Esophagus squamous epithelium (tissue), 5 donors: ENCODE measurements at regions not wholly inside any gene's neighbourhood (a gene's known extent, or its start where the extent isn't known, plus 50 kb on each side); places are given as distances from the start of the nearest gene placed in this dataset.
A peak's percentile ranks its signal among the peaks of the same experiment; 100 is the strongest.

ENCODE experiments used
- DNase-seq: peaks from one replicate; lab custom pipeline; 2025; lab: John Stamatoyannopoulos, UW
- H3K27ac ChIP-seq, 4 donors: fragments of 200-600 bp; sonication (generic); one replicate each; pipeline ENCODE4 v1.5.1; 2016 to 2019; ENCODE audit warnings: mild to moderate bottlenecking in 1 of 4
- H3K27me3 ChIP-seq, 4 donors: fragments of 200-600 bp; sonication (generic); 1 replicate in 3 of 4; 2 replicates in 1 of 4; pipeline versions ENCODE4 v1.5.1 to v1.6.0; 2017 to 2021; ENCODE audit warnings: antibody characterized with exemption in 1 of 4
- H3K36me3 ChIP-seq, 3 donors: fragments of 200-600 bp; sonication (generic); one replicate each; pipeline ENCODE4 v1.5.1; 2016 to 2019
- H3K4me1 ChIP-seq, 3 donors: fragments of 200-600 bp; sonication (generic); one replicate each; pipeline ENCODE4 v1.5.1; 2017 to 2019
- H3K4me3 ChIP-seq, 4 donors: fragments of 200-600 bp; sonication (generic); 1 replicate in 3 of 4; 2 replicates in 1 of 4; pipeline ENCODE4 v1.5.1; 2016 to 2019; ENCODE audit warnings: mild to moderate bottlenecking in 2 of 4, moderate library complexity in 1 of 4
- H3K9me3 ChIP-seq, 3 donors: fragments of 200-600 bp; sonication (generic); one replicate each; pipeline ENCODE4 v1.5.1; 2016 to 2019
- CTCF ChIP-seq, 6 experiments: fragments of 450-650 bp in 4 of 6; fragments of 200-600 bp in 2 of 6; sonication (generic) in 2 of 6; IDR thresholded peaks; one replicate each; pipeline ENCODE4 v1.5.1; 2016 to 2019; ENCODE audit warnings: antibody characterized with exemption in 6 of 6, mild to moderate bottlenecking in 4 of 6, moderate library complexity in 4 of 6
- POLR2A ChIP-seq, 4 donors: fragments of 450-650 bp; IDR thresholded peaks; one replicate each; pipeline ENCODE4 v1.6.1; 2017; ENCODE audit warnings: antibody characterized with exemption in 4 of 4, mild to moderate bottlenecking in 4 of 4, moderate library complexity in 3 of 4
- WGBS, 2 donors: methylation state at CpG; one replicate each; pipeline ENCODE4 v1.1.5; 2018; 5-methylcytosine and 5-hydroxymethylcytosine counted together
- intact Hi-C: fragments of 100-400 bp; cut with DNase I; formaldehyde crosslinking; loops from one replicate; pipeline ENCODE4 v1.15.0; 2022
- donor health status: DM: yes; HTN: yes; CAD: no.

GRCh38 chr4:145252190-145252589 lies 71.8 kb upstream of the OTUD4 start:
- H3K36me3 ChIP-seq, result no peaks in the 10 kb centered on the region
- H3K4me1 ChIP-seq, result no peaks in the 10 kb centered on the region
- 61 to 100% methylated on average over 1 of the region's 1 CpG for WGBS, 2 donors
- H3K9me3 ChIP-seq, result no peaks in the 10 kb centered on the region
- no peak overlapping the region for H3K4me3 ChIP-seq
- no peak for DNase-seq
- no peak overlapping the region for H3K27ac ChIP-seq
- H3K27me3 ChIP-seq, result no peaks in the 10 kb centered on the region
- intact Hi-C loops, result no loop called here
- TF ChIP-seq CTCF (IDR thresholded peaks at IDR 0.05), result no peak

- no peaks in the 10 kb centered on the region for H3K27me3 ChIP-seq
- no peaks in the 10 kb centered on the region for H3K36me3 ChIP-seq
- no peak overlapping the region for H3K4me3 ChIP-seq
- 83 to 85% methylated on average over 2 of the region's 2 CpGs for WGBS, 2 donors
- DNase-seq, result no peak
- intact Hi-C loops, result no loop called here
- no peak overlapping the region for H3K27ac ChIP-seq
- no peaks in the 10 kb centered on the region for H3K9me3 ChIP-seq
- H3K4me1 ChIP-seq, result no peaks in the 10 kb centered on the region
- TF ChIP-seq CTCF (IDR thresholded peaks at IDR 0.05), result no peak
- no peak for TF ChIP-seq POLR2A (IDR thresholded peaks at IDR 0.05)
Measured at GRCh38 chr4:145251391-145251790, 71.0 kb upstream of the OTUD4 start.

GRCh38 chr4:145248971-145249370 lies 68.6 kb upstream of the OTUD4 start:
- Histone ChIP-seq H3K27me3 (no peaks in the 10 kb centered on the region), H3K9me3 (no peaks in the 10 kb centered on the region), H3K4me3 (no peak overlapping the region), H3K4me1 (no peaks in the 10 kb centered on the region), H3K36me3 (no peaks in the 10 kb centered on the region), H3K27ac (no peak overlapping the region)
- TF ChIP-seq CTCF (IDR thresholded peaks at IDR 0.05), result no peak
- TF ChIP-seq POLR2A (IDR thresholded peaks at IDR 0.05), result no peak
- intact Hi-C loops, result no loop called here
- DNase-seq, result no peak
- 80 to 87% methylated on average over 2 of the region's 2 CpGs for WGBS, 2 donors

- intact Hi-C loops, result no loop called here
- WGBS, 2 donors, result 89 to 91% methylated on average over 1 of the region's 1 CpG
- Histone ChIP-seq H3K4me1 (no peaks in the 10 kb centered on the region), H3K36me3 (no peaks in the 10 kb centered on the region), H3K27ac (no peak overlapping the region), H3K27me3 (no peaks in the 10 kb centered on the region), H3K4me3 (no peak overlapping the region), H3K9me3 (no peaks in the 10 kb centered on the region)
- DNase-seq, result no peak
- TF ChIP-seq CTCF (IDR thresholded peaks at IDR 0.05) (no peak), POLR2A (IDR thresholded peaks at IDR 0.05) (no peak)
Measured at GRCh38 chr4:145248502-145248901, 68.1 kb upstream of the OTUD4 start.

GRCh38 chr4:145234091-145234706 lies 53.8 kb upstream of the OTUD4 start:
- Histone ChIP-seq H3K27ac (no peak overlapping the region), H3K4me1 (peaks cover 0 to 5% (median 0%) of the 10 kb centered on the region in 3 donors), H3K4me3 (no peak overlapping the region), H3K27me3 (no peaks in the 10 kb centered on the region), H3K9me3 (no peaks in the 10 kb centered on the region), H3K36me3 (no peaks in the 10 kb centered on the region)
- DNase-seq, result no peak
- TF ChIP-seq CTCF (IDR thresholded peaks at IDR 0.05), result peak in 5 of 6 experiments; percentile 65 to 87 (median 70)
- TF ChIP-seq POLR2A (IDR thresholded peaks at IDR 0.05), result no peak
- intact Hi-C loops, result loop anchor here (5.0 kb wide), 1 partner anchor 373 kb away; no protein-coding TSS in a partner anchor
- 19 to 24% methylated on average over 1 of the region's 1 CpG for WGBS, 2 donors
